ENCODE measurements at regions not wholly inside any gene's neighbourhood (a gene's known extent, or its start where the extent isn't known, plus 50 kb on each side); places are given as distances from the start of the nearest gene placed in this dataset.

DNA sequence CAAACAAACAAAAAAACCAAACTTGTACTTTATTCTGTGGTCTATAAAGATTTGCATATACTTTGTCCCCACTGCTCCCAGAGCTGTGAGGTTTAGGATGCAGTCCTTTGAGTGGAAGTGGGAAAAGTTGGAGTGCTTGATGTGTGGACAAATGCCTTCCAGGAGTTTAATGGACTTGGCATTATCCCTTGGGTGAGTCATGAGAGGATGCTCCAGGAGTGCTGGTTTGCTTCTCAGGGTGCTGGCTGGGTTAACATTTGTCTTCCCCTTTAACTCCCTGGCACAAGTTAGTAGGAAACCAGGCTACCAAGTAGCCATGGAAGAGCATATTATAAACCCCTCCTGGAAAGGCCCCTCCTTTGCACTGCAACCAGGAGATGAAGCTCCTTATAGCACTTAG lies 417.4 kb upstream of the RIOK2 start:
- Histone ChIP-seq H3K4me3 (ENCODE audit: low read length) (no peak overlapping the region), H3K9ac (ENCODE audit: low read length) (no peak overlapping the region), H3K27me3 (ENCODE audit: insufficient read depth, low read depth, low read length) (no peaks in the 10 kb centered on the region), H3K9me3 (ENCODE audit: low read length) (peaks cover 3% of the 10 kb centered on the region), H3K27ac (ENCODE audit: low read length) (no peak overlapping the region), H3K4me2 (ENCODE audit: low read length) (no peak overlapping the region), H2AFZ (ENCODE audit: low read depth, low read length) (no peak overlapping the region), H3K9me2 (ENCODE audit: insufficient read depth, low read length) (no peaks in the 10 kb centered on the region), H3F3A (ENCODE audit: insufficient read depth, low read length, poor library complexity, severe bottlenecking) (no peaks in the 10 kb centered on the region), H3K36me3 (ENCODE audit: insufficient read depth, low read length) (no peaks in the 10 kb centered on the region), H3K79me2 (replicated peaks; ENCODE audit: insufficient read depth, low read length) (no peaks in the 10 kb centered on the region), H4K20me1 (ENCODE audit: insufficient read depth) (no peaks in the 10 kb centered on the region)
- TF ChIP-seq EZH2 (IDR thresholded peaks at IDR 0.05; ENCODE audit: borderline replicate concordance, insufficient read depth, low read length, poor library complexity, severe bottlenecking), result no peak
- TF ChIP-seq, protein P1, sequence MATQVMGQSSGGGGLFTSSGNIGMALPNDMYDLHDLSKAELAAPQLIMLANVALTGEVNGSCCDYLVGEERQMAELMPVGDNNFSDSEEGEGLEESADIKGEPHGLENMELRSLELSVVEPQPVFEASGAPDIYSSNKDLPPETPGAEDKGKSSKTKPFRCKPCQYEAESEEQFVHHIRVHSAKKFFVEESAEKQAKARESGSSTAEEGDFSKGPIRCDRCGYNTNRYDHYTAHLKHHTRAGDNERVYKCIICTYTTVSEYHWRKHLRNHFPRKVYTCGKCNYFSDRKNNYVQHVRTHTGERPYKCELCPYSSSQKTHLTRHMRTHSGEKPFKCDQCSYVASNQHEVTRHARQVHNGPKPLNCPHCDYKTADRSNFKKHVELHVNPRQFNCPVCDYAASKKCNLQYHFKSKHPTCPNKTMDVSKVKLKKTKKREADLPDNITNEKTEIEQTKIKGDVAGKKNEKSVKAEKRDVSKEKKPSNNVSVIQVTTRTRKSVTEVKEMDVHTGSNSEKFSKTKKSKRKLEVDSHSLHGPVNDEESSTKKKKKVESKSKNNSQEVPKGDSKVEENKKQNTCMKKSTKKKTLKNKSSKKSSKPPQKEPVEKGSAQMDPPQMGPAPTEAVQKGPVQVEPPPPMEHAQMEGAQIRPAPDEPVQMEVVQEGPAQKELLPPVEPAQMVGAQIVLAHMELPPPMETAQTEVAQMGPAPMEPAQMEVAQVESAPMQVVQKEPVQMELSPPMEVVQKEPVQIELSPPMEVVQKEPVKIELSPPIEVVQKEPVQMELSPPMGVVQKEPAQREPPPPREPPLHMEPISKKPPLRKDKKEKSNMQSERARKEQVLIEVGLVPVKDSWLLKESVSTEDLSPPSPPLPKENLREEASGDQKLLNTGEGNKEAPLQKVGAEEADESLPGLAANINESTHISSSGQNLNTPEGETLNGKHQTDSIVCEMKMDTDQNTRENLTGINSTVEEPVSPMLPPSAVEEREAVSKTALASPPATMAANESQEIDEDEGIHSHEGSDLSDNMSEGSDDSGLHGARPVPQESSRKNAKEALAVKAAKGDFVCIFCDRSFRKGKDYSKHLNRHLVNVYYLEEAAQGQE (IDR thresholded peaks at IDR 0.05; ENCODE audit: borderline replicate concordance), result no peak
- no peak for TF ChIP-seq SMC3 (conservative IDR thresholded peaks at IDR 0.05; ENCODE audit: poor library complexity)
- no peak for TF ChIP-seq TAF1 (IDR thresholded peaks at IDR 0.05; ENCODE audit: low read depth)
- no peak for TF ChIP-seq MXI1 (conservative IDR thresholded peaks at IDR 0.05; ENCODE audit: poor library complexity, severe bottlenecking)
- TF ChIP-seq, protein P2, sequence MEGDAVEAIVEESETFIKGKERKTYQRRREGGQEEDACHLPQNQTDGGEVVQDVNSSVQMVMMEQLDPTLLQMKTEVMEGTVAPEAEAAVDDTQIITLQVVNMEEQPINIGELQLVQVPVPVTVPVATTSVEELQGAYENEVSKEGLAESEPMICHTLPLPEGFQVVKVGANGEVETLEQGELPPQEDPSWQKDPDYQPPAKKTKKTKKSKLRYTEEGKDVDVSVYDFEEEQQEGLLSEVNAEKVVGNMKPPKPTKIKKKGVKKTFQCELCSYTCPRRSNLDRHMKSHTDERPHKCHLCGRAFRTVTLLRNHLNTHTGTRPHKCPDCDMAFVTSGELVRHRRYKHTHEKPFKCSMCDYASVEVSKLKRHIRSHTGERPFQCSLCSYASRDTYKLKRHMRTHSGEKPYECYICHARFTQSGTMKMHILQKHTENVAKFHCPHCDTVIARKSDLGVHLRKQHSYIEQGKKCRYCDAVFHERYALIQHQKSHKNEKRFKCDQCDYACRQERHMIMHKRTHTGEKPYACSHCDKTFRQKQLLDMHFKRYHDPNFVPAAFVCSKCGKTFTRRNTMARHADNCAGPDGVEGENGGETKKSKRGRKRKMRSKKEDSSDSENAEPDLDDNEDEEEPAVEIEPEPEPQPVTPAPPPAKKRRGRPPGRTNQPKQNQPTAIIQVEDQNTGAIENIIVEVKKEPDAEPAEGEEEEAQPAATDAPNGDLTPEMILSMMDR (IDR thresholded peaks at IDR 0.05; ENCODE audit: poor library complexity, severe bottlenecking), result no peak
- TF ChIP-seq EP300 (conservative IDR thresholded peaks at IDR 0.05; ENCODE audit: poor library complexity, severe bottlenecking), result no peak
- no peak for TF ChIP-seq POLR2AphosphoS5 (IDR thresholded peaks at IDR 0.05)
- no peak for TF ChIP-seq RAD21 (conservative IDR thresholded peaks at IDR 0.05)

DNA sequence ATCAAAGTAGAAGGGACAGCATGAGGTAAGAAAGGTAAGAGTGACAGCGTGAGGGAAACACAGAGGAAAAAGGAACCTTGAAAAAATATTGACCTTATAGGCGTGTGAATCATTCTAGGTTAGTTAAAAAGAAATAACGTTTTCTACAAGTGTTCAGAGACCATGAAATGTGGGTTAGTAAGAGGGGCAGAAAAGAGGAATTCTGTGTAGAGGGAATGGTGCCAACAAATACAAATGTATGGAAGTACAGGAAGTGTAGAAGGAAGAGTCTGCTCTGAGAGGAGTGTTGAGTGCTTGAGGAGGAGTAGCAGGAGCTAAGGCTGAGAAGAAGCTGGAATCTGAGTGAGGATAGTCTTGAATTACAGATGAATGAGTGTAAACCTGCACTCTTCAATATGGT lies 418.6 kb upstream of the RIOK2 start:
- Histone ChIP-seq H3K9me3 (ENCODE audit: low read length) (peaks cover 3% of the 10 kb centered on the region), H3K4me3 (ENCODE audit: low read length) (no peak overlapping the region), H3K9ac (ENCODE audit: low read length) (no peak overlapping the region), H3F3A (ENCODE audit: insufficient read depth, low read length, poor library complexity, severe bottlenecking) (no peaks in the 10 kb centered on the region), H3K27ac (ENCODE audit: low read length) (no peak overlapping the region), H3K36me3 (ENCODE audit: insufficient read depth, low read length) (no peaks in the 10 kb centered on the region), H2AFZ (ENCODE audit: low read depth, low read length) (no peak overlapping the region), H3K79me2 (replicated peaks; ENCODE audit: insufficient read depth, low read length) (no peaks in the 10 kb centered on the region), H3K4me2 (ENCODE audit: low read length) (no peak overlapping the region), H3K27me3 (ENCODE audit: insufficient read depth, low read depth, low read length) (no peaks in the 10 kb centered on the region), H3K9me2 (ENCODE audit: insufficient read depth, low read length) (no peaks in the 10 kb centered on the region), H4K20me1 (ENCODE audit: insufficient read depth) (no peaks in the 10 kb centered on the region)
- TF ChIP-seq RAD21 (conservative IDR thresholded peaks at IDR 0.05) (no peak), SMC3 (conservative IDR thresholded peaks at IDR 0.05; ENCODE audit: poor library complexity) (no peak), EP300 (conservative IDR thresholded peaks at IDR 0.05; ENCODE audit: poor library complexity, severe bottlenecking) (no peak), POLR2AphosphoS5 (IDR thresholded peaks at IDR 0.05) (no peak), EZH2 (IDR thresholded peaks at IDR 0.05; ENCODE audit: borderline replicate concordance, insufficient read depth, low read length, poor library complexity, severe bottlenecking) (no peak), TAF1 (IDR thresholded peaks at IDR 0.05; ENCODE audit: low read depth) (no peak), MXI1 (conservative IDR thresholded peaks at IDR 0.05; ENCODE audit: poor library complexity, severe bottlenecking) (no peak)
- TF ChIP-seq, protein P2 (IDR thresholded peaks at IDR 0.05; ENCODE audit: poor library complexity, severe bottlenecking), result no peak
- TF ChIP-seq, protein P1 (IDR thresholded peaks at IDR 0.05; ENCODE audit: borderline replicate concordance), result no peak
